DMS 273 (cell line): ENCODE measurements at regions not wholly inside any gene's neighbourhood (a gene's known extent, or its start where the extent isn't known, plus 50 kb on each side); places are given as distances from the start of the nearest gene placed in this dataset.
"Not testable (repeated sequence)": the region's sequence is repeated elsewhere in the genome, so short reads cannot be mapped to it uniquely, and the experiment has no call there.

Source experiments
- DNase-seq: peaks from one replicate; lab custom pipeline; 2025; ENCODE audit not compliant: unreplicated experiment; lab: John Stamatoyannopoulos, UW

GRCh38 chr4:131367441-131367840 lies 1781.7 kb upstream of the PCDH10 start:
- no peak for DNase-seq

DNA sequence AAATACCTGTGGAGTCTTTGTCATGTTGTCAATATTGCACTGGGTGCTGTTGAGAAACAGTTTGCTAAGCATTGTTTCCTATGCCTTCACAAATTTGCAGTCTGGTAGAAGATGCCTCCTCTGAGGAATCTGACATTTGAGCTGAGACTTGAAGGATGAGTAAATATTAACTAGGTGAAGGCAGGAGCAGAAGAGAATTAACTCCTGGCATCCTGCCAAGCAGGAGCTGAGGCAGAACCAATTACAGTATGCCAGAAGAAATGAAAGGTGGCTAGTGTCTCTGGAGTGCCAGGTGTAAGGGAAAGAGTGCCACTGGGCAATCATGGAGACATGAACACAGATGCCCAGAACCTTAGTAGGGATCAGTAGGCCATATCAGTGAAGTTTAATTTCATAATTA lies 1778.2 kb upstream of the PCDH10 start:
- DNase-seq: peak; percentile 44

DNA sequence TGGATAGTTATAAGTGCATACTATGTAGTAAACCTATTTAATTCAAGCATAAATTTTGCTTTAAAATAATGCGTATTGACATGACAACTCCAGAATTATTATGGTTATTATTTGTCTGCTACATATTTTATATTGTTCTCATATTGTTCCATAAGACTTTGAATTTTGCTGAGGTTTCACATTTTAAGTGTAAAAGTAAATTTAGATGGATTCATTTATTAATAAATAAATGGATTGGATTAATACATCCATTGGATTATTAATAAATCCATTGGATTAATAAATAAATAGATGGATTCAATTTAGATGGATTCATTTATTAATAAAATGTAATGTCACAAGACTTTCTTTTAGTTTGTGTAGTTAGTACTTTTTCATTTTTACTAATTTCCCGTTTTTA lies 1768.0 kb upstream of the PCDH10 start:
- DNase-seq: no peak

- DNase-seq: no peak
Observed at GRCh38 chr4:131382839-131383238, 1766.3 kb upstream of the PCDH10 start.

- DNase-seq: peak; percentile 16
Observed at GRCh38 chr4:131388277-131388676, 1760.8 kb upstream of the PCDH10 start.

GRCh38 chr4:131408102-131408501 lies 1741.0 kb upstream of the PCDH10 start:
- no peak for DNase-seq

GRCh38 chr4:131411393-131411792 lies 1737.7 kb upstream of the PCDH10 start:
- no peak for DNase-seq

DNA sequence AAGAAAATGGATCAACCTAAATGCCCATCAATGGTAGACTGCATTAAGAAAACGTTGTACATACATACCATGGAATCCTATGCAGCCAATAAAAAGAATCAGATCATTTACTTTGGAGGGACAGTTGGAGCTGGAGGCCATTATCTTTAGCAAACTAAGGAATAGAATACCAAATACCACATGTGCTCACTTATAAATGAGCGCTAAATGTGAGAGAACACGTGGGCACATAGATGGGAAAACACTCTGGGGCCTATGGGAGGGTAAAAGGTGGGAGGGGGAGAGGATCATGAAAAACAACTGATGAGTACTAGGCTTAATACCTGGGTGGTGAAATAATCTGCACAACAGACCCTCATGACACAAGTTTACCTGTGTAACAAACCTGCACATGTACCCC lies 1729.9 kb upstream of the PCDH10 start:
- DNase-seq: no peak

GRCh38 chr4:131426023-131426758 lies 1722.9 kb upstream of the PCDH10 start:
- DNase-seq: no peak

- no peak for DNase-seq
Observed at GRCh38 chr4:131427000-131427399, 1722.1 kb upstream of the PCDH10 start.

DNA sequence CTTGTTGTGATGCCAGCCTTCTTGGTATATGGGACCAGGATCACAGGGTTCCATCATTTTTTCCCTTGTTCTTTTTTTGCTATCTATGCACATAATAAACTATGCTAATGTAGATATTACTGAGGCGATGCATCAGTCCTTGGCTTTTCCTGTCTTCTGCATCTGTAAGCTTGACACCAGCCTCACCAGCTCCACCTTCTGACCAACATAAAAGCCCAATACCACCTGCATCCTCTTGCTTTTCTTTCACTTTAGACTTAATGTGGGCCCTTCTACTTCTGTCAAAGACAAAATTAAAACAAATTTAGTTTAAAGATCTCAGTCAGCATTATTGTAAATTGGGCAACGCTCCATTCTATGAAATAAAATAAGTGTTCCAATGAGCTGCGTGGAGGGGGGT lies 1718.8 kb upstream of the PCDH10 start:
- DNase-seq: peak; percentile 1

DNA sequence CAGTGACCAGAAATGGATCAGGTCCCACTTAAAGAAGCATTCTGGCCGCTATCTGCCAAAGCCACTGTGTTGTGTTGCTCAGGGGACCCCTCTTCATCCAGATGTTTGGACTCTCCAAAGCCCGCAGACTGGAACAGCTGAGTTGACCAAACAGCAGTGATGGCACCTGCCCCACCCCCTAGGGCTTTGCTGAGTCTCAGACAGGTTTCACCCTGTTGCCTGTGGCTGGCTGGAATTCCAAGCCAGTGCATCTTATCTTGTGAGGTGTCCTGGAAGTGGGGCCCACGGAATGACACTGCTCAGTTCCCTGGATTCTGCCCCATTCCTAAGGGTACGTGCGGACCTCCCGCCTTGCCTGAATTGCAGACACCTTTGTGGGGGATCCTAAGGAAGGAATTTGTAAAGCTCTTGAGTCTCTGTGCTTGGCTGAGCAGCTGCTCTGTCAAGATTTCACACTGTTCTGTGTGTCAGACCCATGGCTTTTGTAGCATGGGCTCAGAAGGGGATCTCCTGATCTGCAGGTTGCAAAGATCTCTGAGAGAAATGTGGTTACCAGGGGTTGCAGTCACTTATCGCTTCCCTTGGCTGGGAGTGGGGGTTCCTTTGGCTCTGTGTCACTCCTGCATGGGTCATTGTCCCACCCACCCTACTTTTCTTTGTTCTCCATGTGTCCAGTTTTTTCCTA lies 1707.9 kb upstream of the PCDH10 start:
- DNase-seq: no peak

DNA sequence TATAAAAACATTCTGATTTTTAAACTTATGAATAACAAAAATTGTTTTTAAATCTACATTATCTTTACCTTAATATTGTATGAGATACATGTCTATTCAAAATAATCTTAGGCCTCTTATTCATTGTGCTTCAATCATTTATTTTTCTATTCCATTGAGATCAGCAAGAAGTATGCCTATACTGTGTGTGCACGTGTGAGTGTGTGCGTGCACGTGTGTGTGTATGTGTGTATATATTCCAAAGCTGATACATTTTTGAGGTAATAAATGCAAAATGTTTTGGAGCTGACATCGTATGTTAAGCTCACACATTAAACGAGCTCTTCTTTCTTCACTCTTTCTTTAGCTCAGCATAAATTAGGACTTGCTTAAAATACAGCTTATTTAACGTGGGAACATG lies 1701.2 kb upstream of the PCDH10 start:
- no peak for DNase-seq

DNA sequence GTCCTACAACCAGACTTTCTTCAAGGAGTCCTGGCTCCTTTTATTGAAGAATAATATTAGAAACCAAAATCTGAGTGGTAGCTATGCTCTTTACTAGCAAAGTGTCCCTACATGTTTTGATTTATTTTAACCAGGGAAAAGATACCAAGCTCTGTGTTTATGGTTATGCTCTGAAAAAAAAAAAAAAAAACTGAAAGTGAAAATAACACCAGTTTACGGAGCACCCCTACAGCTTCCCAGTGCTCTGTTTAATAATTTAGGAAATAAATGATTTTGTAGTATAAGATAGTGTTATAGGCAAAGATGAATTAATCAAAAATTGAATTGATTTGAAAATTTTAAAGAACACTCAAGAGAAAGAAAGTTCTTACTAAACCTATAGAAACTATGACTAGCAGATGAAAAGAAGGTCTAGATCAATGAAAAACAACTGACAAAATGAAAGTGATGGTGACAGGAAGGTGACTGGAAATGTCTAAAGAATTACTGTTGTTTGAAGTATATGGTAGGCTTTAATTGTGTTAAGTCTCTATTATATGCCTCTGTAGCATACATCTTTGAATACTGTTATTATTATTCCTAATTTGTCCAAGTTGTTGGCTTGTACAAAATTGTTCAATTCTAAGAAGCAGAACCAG lies 1698.4 kb upstream of the PCDH10 start:
- no peak for DNase-seq

- peak; percentile 69 for DNase-seq
Observed at GRCh38 chr4:131459430-131460101, 1689.5 kb upstream of the PCDH10 start.

DNA sequence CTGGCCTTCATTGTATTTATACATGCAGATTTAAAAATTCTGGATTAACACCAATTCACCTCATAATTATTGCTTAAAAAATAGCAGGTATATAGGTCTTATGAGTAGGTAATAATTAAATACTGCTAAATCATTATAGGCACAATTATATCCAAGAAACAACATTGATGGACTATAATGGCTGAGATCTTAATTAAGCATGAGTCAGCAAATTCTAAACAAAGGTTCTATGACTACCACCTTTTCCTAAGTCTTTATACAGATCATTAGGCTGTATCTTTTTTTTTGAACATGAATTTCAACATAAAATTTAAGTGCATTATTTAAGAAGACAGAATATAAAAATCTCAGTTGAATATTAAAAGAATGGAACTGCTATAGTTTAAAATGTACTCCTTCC lies 1678.7 kb upstream of the PCDH10 start:
- no peak for DNase-seq

DNA sequence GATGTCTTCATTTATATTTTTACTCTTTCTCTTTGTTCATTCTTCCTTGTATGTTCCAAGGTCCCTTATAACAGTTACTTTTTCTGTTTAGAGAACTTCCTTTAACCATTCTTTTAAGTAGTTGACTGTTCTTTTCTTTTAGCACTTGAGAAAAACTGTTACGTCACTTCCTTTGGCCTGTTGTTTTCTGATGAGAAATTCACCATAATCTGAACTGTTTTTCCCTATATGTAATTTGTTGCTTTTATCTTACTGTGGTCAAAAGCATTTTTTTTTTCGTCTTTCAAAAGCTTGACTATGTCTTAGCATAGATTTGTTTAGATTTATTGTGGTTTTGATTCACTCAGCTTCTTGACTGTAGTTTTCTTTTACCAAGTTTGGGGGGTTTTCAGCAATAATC lies 1660.3 kb upstream of the PCDH10 start:
- DNase-seq: no peak

DNA sequence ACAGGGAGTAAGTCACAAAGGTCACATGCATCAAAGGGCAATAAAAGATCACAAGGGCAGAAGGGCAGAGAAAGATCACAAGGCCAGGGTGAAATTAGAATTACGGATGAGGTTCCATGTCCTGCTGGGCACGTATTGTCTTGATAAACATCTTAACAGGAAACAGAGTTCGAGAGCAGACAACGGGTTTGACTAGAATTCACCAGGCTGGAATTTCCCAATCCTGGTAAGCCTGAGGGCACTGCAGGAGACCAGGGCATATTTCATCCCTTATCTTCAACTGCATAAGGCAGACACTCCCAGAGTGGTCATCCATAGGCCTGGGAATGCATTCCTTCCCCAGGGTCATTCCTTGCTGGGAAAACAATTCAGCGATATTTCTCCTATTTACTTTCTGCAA lies 1652.9 kb upstream of the PCDH10 start:
- not testable (repeated sequence) for DNase-seq

DNA sequence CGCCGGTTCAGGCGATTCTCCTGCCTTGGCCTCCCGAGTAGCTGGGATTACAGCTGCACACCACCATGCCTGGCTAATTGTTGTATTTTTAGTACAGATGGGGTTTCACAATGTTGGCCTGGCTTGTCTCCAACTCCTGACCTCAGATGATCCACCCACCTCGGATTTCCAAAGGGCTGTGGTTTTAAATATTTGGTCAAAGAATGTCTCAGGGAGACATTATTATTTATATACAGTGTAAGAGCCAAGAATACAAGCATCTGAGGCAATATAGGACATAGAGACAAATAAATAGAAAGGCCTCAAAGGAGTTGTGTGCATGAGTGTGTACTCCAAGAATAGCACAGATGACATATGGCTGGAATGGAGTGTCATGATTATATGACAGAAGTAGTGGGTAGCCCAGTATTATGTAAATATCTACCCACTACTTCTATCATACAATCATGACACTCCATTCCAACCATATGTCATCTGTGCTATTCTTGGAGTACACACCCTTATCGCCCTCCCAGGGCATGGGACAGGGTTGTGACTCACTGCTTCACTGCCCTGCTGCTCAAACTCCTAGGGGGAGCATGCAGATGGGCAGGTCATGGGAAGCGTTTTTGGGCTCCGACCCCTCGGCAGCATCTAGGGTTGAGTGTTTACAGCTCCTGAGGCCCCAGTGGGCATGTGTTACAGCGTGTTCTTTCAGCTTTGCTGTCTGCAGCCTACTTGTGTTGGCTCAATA lies 1649.8 kb upstream of the PCDH10 start:
- DNase-seq: peak; percentile 92

GRCh38 chr4:131509521-131509920 lies 1639.6 kb upstream of the PCDH10 start:
- no peak for DNase-seq

DNA sequence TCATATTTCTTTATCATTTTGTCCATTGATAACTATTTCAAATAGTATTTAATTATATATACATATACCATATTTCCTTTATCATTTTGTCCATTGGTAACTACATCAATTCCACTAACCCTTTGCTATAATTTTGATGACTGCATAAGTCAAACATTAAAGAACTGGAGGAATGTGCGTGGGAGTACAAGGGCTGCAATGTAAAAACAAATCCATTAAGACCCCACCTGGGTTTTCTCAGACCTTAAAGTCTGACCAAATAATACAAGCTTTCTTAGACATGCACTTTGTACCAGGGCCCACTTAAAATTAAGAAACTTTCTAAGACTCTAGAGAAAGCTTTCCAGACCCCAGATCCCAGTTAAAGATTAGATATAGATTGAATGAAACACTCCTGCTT lies 1622.4 kb upstream of the PCDH10 start:
- no peak for DNase-seq
